Immature natural killer cell (primary cell): ENCODE measurements at regions not wholly inside any gene's neighbourhood (a gene's known extent, or its start where the extent isn't known, plus 50 kb on each side); places are given as distances from the start of the nearest gene placed in this dataset.

Source experiments
- DNase-seq, 3 donors: peaks; one replicate each; pipeline ENCODE4 v3.0.0; 2022; ENCODE audit warnings: mixed read lengths in 1 of 3
- H3K27ac Mint-ChIP-seq, 6 donors: one replicate each; pipeline ENCODE4 v1.8.0; 2020; ENCODE audit warnings: mixed read lengths in 6 of 6, mild to moderate bottlenecking in 5 of 6, inconsistent platforms in 4 of 6, moderate library complexity in 3 of 6
- H3K27me3 Mint-ChIP-seq, 3 donors: one replicate each; pipeline ENCODE4 v1.8.0; 2020 to 2021; ENCODE audit warnings: low read depth in 3 of 3, mild to moderate bottlenecking in 3 of 3, mixed read lengths in 3 of 3, moderate library complexity in 3 of 3, inconsistent platforms in 1 of 3
- H3K36me3 Mint-ChIP-seq, 3 donors: one replicate each; pipeline ENCODE4 v1.8.0; 2020; ENCODE audit warnings: mixed read lengths in 3 of 3, inconsistent platforms in 2 of 3, mild to moderate bottlenecking in 2 of 3
- H3K4me1 Mint-ChIP-seq, 2 donors: one replicate each; pipeline ENCODE4 v1.8.0; 2020; ENCODE audit warnings: inconsistent platforms in 2 of 2, mild to moderate bottlenecking in 2 of 2, mixed read lengths in 2 of 2, moderate library complexity in 1 of 2
- H3K4me3 Mint-ChIP-seq, 5 donors: one replicate each; pipeline ENCODE4 v1.8.0; 2020; ENCODE audit warnings: mild to moderate bottlenecking in 5 of 5, mixed read lengths in 5 of 5, inconsistent platforms in 3 of 5, moderate library complexity in 3 of 5
- H3K9me3 Mint-ChIP-seq, 6 donors: one replicate each; pipeline ENCODE4 v1.8.0; 2020; ENCODE audit warnings: mild to moderate bottlenecking in 6 of 6, mixed read lengths in 6 of 6, inconsistent platforms in 4 of 6, moderate library complexity in 3 of 6

GRCh38 chr3:94524102-94524919 lies 461.4 kb downstream of the NSUN3 start:
- no peaks in the 10 kb centered on the region for H3K27me3 Mint-ChIP-seq
- H3K4me3 Mint-ChIP-seq: no peak overlapping the region
- no peak for DNase-seq
- no peak overlapping the region for H3K27ac Mint-ChIP-seq
- H3K4me1 Mint-ChIP-seq: no peaks in the 10 kb centered on the region
- H3K36me3 Mint-ChIP-seq: no peaks in the 10 kb centered on the region
- peaks cover 6 to 52% (median 13%) of the 10 kb centered on the region in 6 donors for H3K9me3 Mint-ChIP-seq

DNA sequence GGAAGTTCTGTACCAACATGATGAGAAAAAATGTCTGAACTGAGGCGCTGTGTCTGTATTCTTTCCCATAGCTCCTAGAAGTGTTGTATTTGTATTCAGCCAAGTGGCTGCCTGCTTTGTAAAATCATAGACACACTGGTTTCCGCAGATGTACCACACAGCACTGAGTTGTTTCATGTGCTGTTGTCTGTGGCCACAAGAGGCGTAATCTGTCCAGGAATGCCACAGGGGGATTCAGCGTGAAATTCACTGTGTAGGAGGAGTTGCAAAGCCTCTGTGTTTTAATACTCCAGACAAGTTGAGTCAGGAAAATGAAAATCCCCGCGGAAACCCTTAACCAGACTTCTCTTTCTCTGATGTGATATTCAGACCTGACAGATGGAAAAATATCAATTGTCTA lies 462.2 kb downstream of the NSUN3 start:
- Mint-ChIP-seq H3K27me3 (no peaks in the 10 kb centered on the region), H3K9me3 (peaks cover 3 to 47% (median 13%) of the 10 kb centered on the region in 6 donors), H3K4me3 (no peak overlapping the region), H3K36me3 (no peaks in the 10 kb centered on the region), H3K4me1 (no peaks in the 10 kb centered on the region), H3K27ac (no peak overlapping the region)
- no peak for DNase-seq

- Mint-ChIP-seq H3K27ac (no peak overlapping the region), H3K4me3 (no peak overlapping the region), H3K9me3 (peaks cover 0 to 44% (median 9%) of the 10 kb centered on the region in 6 donors), H3K36me3 (no peaks in the 10 kb centered on the region), H3K4me1 (no peaks in the 10 kb centered on the region), H3K27me3 (no peaks in the 10 kb centered on the region)
- DNase-seq: no peak
Observed at GRCh38 chr3:94529816-94530215, 467.0 kb downstream of the NSUN3 start.

GRCh38 chr3:94532951-94533350 lies 470.1 kb downstream of the NSUN3 start:
- DNase-seq: no peak
- Mint-ChIP-seq H3K36me3 (no peaks in the 10 kb centered on the region), H3K27ac (no peak overlapping the region), H3K4me3 (no peak overlapping the region), H3K27me3 (no peaks in the 10 kb centered on the region), H3K4me1 (no peaks in the 10 kb centered on the region), H3K9me3 (peaks cover 0 to 33% (median 6%) of the 10 kb centered on the region in 6 donors)

GRCh38 chr3:94539937-94540336 lies 477.1 kb downstream of the NSUN3 start:
- peaks cover 4 to 20% (median 7%) of the 10 kb centered on the region in 6 donors for H3K9me3 Mint-ChIP-seq
- H3K4me1 Mint-ChIP-seq: no peaks in the 10 kb centered on the region
- H3K27ac Mint-ChIP-seq: no peak overlapping the region
- H3K4me3 Mint-ChIP-seq: no peak overlapping the region
- H3K27me3 Mint-ChIP-seq: peaks cover 0 to 1% (median 0%) of the 10 kb centered on the region in 3 donors
- no peak for DNase-seq
- no peaks in the 10 kb centered on the region for H3K36me3 Mint-ChIP-seq

DNA sequence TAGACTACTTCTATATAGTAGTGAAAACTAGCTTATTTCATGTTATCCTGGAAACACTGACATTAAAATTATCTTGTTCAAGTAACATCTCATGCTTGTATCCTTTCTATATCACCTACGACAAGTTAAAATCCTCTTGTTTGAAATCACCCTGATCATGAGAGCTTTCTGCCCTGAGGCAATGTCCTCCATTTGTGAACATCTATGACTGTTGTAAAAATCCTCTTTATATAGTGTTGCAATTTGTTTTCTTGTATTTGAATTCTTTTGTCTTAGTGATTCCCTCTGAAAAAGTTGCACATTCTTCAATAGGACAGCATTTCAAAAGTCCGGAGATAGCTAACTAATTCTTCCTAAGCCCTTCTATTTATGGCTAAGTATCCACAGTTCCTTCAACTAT lies 480.3 kb downstream of the NSUN3 start:
- no peaks in the 10 kb centered on the region for H3K36me3 Mint-ChIP-seq

DNA sequence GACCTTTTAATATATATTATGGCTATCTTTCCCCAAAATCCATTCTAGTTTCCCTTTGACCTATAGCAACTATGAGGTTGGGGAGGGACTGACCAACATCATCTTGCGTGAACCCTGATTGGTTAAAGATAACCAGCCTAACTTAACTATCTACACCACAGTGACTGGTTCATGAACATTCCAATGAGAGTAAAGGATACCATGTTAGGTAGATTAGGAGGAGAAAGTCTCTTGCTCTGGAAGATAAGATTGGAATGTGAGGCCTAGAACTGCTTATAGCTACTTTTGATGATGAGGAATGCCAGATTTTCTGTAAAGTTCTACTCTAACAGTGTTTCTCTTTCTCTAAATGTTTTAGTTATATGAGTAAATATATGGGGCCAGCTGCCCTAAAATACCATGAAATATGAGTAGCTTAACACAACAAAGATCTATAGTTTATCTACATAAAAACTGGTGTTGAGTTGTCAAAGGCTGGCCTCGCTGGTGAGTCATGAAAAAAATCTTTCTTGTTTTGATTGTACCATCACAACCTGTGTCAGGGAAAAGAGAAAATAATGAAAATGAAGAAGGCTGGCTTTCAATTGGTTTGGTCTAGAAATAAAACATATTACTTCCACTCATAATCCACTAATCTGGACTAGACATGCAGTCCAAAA lies 481.4 kb downstream of the NSUN3 start:
- Mint-ChIP-seq H3K9me3 (peaks cover 7 to 23% (median 13%) of the 10 kb centered on the region in 6 donors), H3K4me3 (no peak overlapping the region), H3K27ac (no peak overlapping the region), H3K27me3 (peaks cover 0 to 1% (median 0%) of the 10 kb centered on the region in 3 donors), H3K4me1 (no peaks in the 10 kb centered on the region), H3K36me3 (no peaks in the 10 kb centered on the region)
- DNase-seq: no peak

More for the DNA sequence above, 480.3 kb downstream of the NSUN3 start:
- H3K27me3 Mint-ChIP-seq: peaks cover 0 to 1% (median 0%) of the 10 kb centered on the region in 3 donors
- no peaks in the 10 kb centered on the region for H3K4me1 Mint-ChIP-seq
- no peak for DNase-seq
- H3K27ac Mint-ChIP-seq: no peak overlapping the region
- H3K9me3 Mint-ChIP-seq: peaks cover 5 to 18% (median 10%) of the 10 kb centered on the region in 6 donors
- H3K4me3 Mint-ChIP-seq: no peak overlapping the region

GRCh38 chr3:94548581-94549316 lies 485.9 kb downstream of the NSUN3 start:
- no peak for DNase-seq
- no peak overlapping the region for H3K4me3 Mint-ChIP-seq
- no peaks in the 10 kb centered on the region for H3K27me3 Mint-ChIP-seq
- no peaks in the 10 kb centered on the region for H3K4me1 Mint-ChIP-seq
- no peaks in the 10 kb centered on the region for H3K36me3 Mint-ChIP-seq
- H3K27ac Mint-ChIP-seq: no peak overlapping the region
- H3K9me3 Mint-ChIP-seq: peaks cover 2 to 43% (median 29%) of the 10 kb centered on the region in 6 donors

DNA sequence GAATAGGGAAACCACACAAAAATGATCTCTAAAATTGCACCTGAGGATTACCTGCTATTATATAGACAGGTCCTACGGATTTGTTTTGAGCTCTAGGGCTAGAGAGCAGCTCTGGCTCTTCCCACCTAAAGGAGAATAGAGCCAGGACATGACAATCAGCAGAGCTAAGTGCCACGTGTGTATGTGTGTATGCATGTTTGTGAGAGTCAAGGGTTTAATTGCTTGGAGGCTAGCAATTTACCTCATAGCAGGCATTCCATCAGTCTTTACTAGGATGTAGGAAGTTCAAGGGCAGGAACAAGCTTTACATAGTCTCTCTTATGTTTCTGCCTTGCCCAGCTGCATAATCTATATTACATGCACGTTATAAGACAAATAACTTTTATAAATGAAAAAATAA lies 498.2 kb downstream of the NSUN3 start:
- no peaks in the 10 kb centered on the region for H3K4me1 Mint-ChIP-seq
- H3K36me3 Mint-ChIP-seq: no peaks in the 10 kb centered on the region
- H3K4me3 Mint-ChIP-seq: no peak overlapping the region
- peaks cover 2 to 19% (median 10%) of the 10 kb centered on the region in 6 donors for H3K9me3 Mint-ChIP-seq
- no peaks in the 10 kb centered on the region for H3K27me3 Mint-ChIP-seq
- no peak for DNase-seq
- no peak overlapping the region for H3K27ac Mint-ChIP-seq

DNA sequence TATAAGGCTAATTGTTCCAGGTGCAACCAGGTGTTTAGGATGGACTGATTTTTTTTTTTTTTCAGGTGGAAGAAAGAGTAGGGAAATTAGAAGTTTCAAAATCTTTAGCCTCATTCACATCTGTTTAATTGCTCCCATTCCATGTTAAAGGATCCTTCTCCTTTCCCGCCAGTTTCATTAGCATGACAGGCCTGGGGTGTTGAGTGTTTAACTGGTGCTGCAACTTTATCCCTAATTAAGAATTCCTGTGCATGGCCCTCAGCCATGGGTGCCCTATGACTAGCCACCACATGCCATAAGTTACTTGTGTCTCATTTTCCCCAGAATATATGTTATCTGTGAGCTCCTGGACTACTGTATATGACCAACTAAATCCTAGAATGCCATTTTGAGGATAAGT lies 501.4 kb downstream of the NSUN3 start:
- H3K27me3 Mint-ChIP-seq: no peaks in the 10 kb centered on the region
- no peaks in the 10 kb centered on the region for H3K36me3 Mint-ChIP-seq
- no peak overlapping the region for H3K4me3 Mint-ChIP-seq
- peaks cover 9 to 31% (median 12%) of the 10 kb centered on the region in 6 donors for H3K9me3 Mint-ChIP-seq
- no peak for DNase-seq
- no peaks in the 10 kb centered on the region for H3K4me1 Mint-ChIP-seq
- no peak overlapping the region for H3K27ac Mint-ChIP-seq

DNA sequence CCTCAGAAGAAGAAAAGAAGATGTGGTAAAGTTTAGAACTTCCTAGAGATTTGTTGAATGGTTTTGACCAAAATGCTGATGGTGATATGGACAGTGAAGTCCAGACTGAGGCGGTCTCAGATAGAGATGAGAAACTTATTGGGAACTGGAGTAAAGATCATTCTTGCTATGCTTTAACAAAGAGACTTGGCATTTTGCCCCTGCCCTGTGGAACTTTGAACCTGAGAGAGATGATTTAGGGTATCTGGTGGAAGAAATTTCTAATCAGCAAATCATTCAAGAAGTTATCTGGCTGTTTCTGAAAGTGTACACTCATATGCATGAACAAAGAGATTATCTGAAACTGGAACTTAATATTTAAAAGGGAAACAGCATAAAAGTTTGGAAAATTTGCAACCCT lies 505.2 kb downstream of the NSUN3 start:
- Mint-ChIP-seq H3K27ac (no peak overlapping the region), H3K4me3 (no peak overlapping the region), H3K27me3 (no peaks in the 10 kb centered on the region), H3K9me3 (peaks cover 9 to 41% (median 16%) of the 10 kb centered on the region in 6 donors), H3K4me1 (no peaks in the 10 kb centered on the region), H3K36me3 (no peaks in the 10 kb centered on the region)
- DNase-seq: no peak

GRCh38 chr3:94573337-94573736 lies 510.5 kb downstream of the NSUN3 start:
- H3K27me3 Mint-ChIP-seq: no peaks in the 10 kb centered on the region
- H3K36me3 Mint-ChIP-seq: no peaks in the 10 kb centered on the region
- DNase-seq: no peak
- peaks cover 4 to 48% (median 13%) of the 10 kb centered on the region in 6 donors for H3K9me3 Mint-ChIP-seq
- H3K4me1 Mint-ChIP-seq: no peaks in the 10 kb centered on the region
- no peak overlapping the region for H3K4me3 Mint-ChIP-seq
- no peak overlapping the region for H3K27ac Mint-ChIP-seq

- no peak for DNase-seq
- no peak overlapping the region for H3K4me3 Mint-ChIP-seq
- H3K36me3 Mint-ChIP-seq: peaks cover 0 to 5% (median 0%) of the 10 kb centered on the region in 3 donors
- no peak overlapping the region for H3K27ac Mint-ChIP-seq
- no peaks in the 10 kb centered on the region for H3K27me3 Mint-ChIP-seq
- H3K9me3 Mint-ChIP-seq: peaks cover 13 to 43% (median 21%) of the 10 kb centered on the region in 6 donors
- H3K4me1 Mint-ChIP-seq: no peaks in the 10 kb centered on the region
Observed at GRCh38 chr3:94587291-94587690, 524.4 kb downstream of the NSUN3 start.
